ENCODE measurements at regions not wholly inside any gene's neighbourhood (a gene's known extent, or its start where the extent isn't known, plus 50 kb on each side); places are given as distances from the start of the nearest gene placed in this dataset.
A peak's percentile ranks its signal among the peaks of the same experiment; 100 is the strongest.

GRCh38 chr6:154653385-154653784 is 79.8 kb upstream of the SCAF8 start:
- Histone ChIP-seq H2BK5ac (ENCODE audit: insufficient read length, low read length) (no peak overlapping the region), H3K23me2 (ENCODE audit: insufficient read length, low read depth, low read length, poor library complexity, severe bottlenecking) (no peaks in the 10 kb centered on the region), H2BK120ac (ENCODE audit: low read depth, low read length, poor library complexity, severe bottlenecking) (no peak overlapping the region), H3K79me1 (ENCODE audit: insufficient read depth, low read depth, low read length, poor library complexity, severe bottlenecking) (no peaks in the 10 kb centered on the region), H4K91ac (ENCODE audit: insufficient read length, low read depth, low read length) (no peak overlapping the region), H2AK5ac (ENCODE audit: insufficient read length, low read length) (no peak overlapping the region), H3K14ac (ENCODE audit: insufficient read depth, low read length) (no peak overlapping the region), H2BK15ac (ENCODE audit: low read depth, low read length) (no peak overlapping the region), H3K27ac (ENCODE audit: insufficient read length, low read depth, low read length) (no peak overlapping the region), H3K56ac (ENCODE audit: insufficient read length, low read depth, low read length) (no peak overlapping the region), H3K4ac (ENCODE audit: low read depth, low read length) (no peak overlapping the region), H2BK20ac (ENCODE audit: low read depth, low read length, poor library complexity, severe bottlenecking) (no peak overlapping the region), H3T11ph (ENCODE audit: low read length) (no peak overlapping the region), H3K9ac (ENCODE audit: extremely low read depth, insufficient read length, low read length) (no peak overlapping the region), H3K27me3 (ENCODE audit: insufficient read depth, low read length) (no peaks in the 10 kb centered on the region), H3K9me3 (ENCODE audit: control insufficient read depth, low read depth, low read length) (no peaks in the 10 kb centered on the region), H4K5ac (ENCODE audit: insufficient read length, low read depth, low read length) (no peak overlapping the region), H4K8ac (replicated peaks; ENCODE audit: insufficient read length, low read depth, low read length) (no peak overlapping the region), H3K4me1 (ENCODE audit: insufficient read depth, low read length) (no peaks in the 10 kb centered on the region), H3K4me2 (ENCODE audit: insufficient read depth, insufficient read length, low read length) (no peak overlapping the region), H3K79me2 (ENCODE audit: insufficient read depth, low read length) (no peaks in the 10 kb centered on the region), H3K18ac (ENCODE audit: insufficient read length, low read depth, low read length) (no peak overlapping the region), H2AFZ (ENCODE audit: low read length) (no peak overlapping the region), H3K23ac (ENCODE audit: insufficient read length, low read depth, low read length) (no peak overlapping the region), H4K20me1 (ENCODE audit: control insufficient read depth, insufficient read depth, insufficient read length) (no peaks in the 10 kb centered on the region), H2BK12ac (ENCODE audit: insufficient read length, low read depth, low read length) (no peak overlapping the region)
- Mint-ChIP-seq H3K9me3 (no peaks in the 10 kb centered on the region), H3K36me3 (ENCODE audit: insufficient read depth in 1 of 3, low read depth in 3 of 3) (no peaks in the 10 kb centered on the region), H3K4me1 (no peaks in the 10 kb centered on the region), H3K4me3 (no peak overlapping the region), H3K27me3 (ENCODE audit: low read depth) (no peaks in the 10 kb centered on the region), H3K27ac (0 out of 7 replicates have a peak overlapping the region, but pooled peaks of 1 of the 3 experiments have one; percentile 35)
- no peak for DNase-seq
- no peak for TF ChIP-seq CTCF (conservative IDR thresholded peaks at IDR 0.05)
- 100% methylated on average over 1 of the region's 3 CpGs for WGBS (ENCODE audit: extremely low coverage, insufficient read length, low lambda C conversion rate)

All from H9 (cell line).